Upper lobe of left lung (tissue), 6 donors: ENCODE measurements at regions not wholly inside any gene's neighbourhood (a gene's known extent, or its start where the extent isn't known, plus 50 kb on each side); places are given as distances from the start of the nearest gene placed in this dataset.
"Not testable (repeated sequence)": the region's sequence is repeated elsewhere in the genome, so short reads cannot be mapped to it uniquely, and the experiment has no call there.

ENCODE experiments used
- ATAC-seq, 2 donors: fragments of 200-7000 bp; cut with Tn5 transposase; one replicate each; pipeline ENCODE4 v1.9.1; 2022; ENCODE audit warnings: mild to moderate bottlenecking in 2 of 2, moderate library complexity in 2 of 2; ENCODE audit not compliant: low FRiP score in 2 of 2
- DNase-seq, 2 donors: peaks; one replicate each; pipeline ENCODE4 v3.0.0-alpha.2; 2019 to 2020
- H3K27ac ChIP-seq, 4 donors: fragments of 200-600 bp; sonication (generic); one replicate each; pipeline ENCODE4 v1.5.1; 2016 to 2019
- H3K27me3 ChIP-seq, 4 donors: fragments of 200-600 bp; sonication (generic); one replicate each; pipeline ENCODE4 v1.5.1; 2017 to 2019
- H3K36me3 ChIP-seq, 4 donors: fragments of 200-600 bp; sonication (generic); one replicate each; pipeline ENCODE4 v1.5.1; 2016 to 2019
- H3K4me1 ChIP-seq, 4 donors: fragments of 200-600 bp; sonication (generic); one replicate each; pipeline ENCODE4 v1.5.1; 2018 to 2019
- H3K4me3 ChIP-seq, 4 donors: fragments of 200-600 bp; sonication (generic); one replicate each; pipeline ENCODE4 v1.5.1; 2017 to 2019; ENCODE audit warnings: mild to moderate bottlenecking in 2 of 4, moderate library complexity in 1 of 4
- H3K9me3 ChIP-seq, 4 donors: fragments of 200-600 bp; sonication (generic); one replicate each; pipeline ENCODE4 v1.5.1; 2018 to 2019
- EP300 ChIP-seq, 4 donors: sonication (generic); formaldehyde crosslinking; IDR thresholded peaks; one replicate each; pipeline ENCODE4 v1.5.1; 2017; ENCODE audit warnings: antibody characterized with exemption in 4 of 4, control low read depth in 2 of 4
- POLR2A ChIP-seq, 4 donors: fragments of 450-650 bp; IDR thresholded peaks; one replicate each; pipeline ENCODE4 v1.5.1; 2016 to 2017; ENCODE audit warnings: antibody characterized with exemption in 4 of 4, mild to moderate bottlenecking in 2 of 4
- POLR2AphosphoS5 ChIP-seq, 2 donors: sonication (generic); formaldehyde crosslinking; IDR thresholded peaks; one replicate each; pipeline ENCODE4 v1.5.1; 2017; ENCODE audit warnings: antibody characterized with exemption in 2 of 2
- WGBS, 2 donors: methylation state at CpG; one replicate each; pipeline ENCODE4 v1.1.5; 2017 to 2018; 5-methylcytosine and 5-hydroxymethylcytosine counted together
- TF ChIP-seq, protein P1 (sequence below), 6 experiments: fragments of 450-650 bp in 4 of 6; fragments of 200-600 bp in 2 of 6; sonication (generic) in 2 of 6; IDR thresholded peaks; one replicate each; pipeline ENCODE4 v1.5.1; 2016 to 2019; ENCODE audit warnings: antibody characterized with exemption in 6 of 6
- donor health status: DM: no; HTN: no; CAD: no; lungs with moderate emphysema.
- donor health status: DM: no; HTN: yes; CAD: no; lungs with severe emphysema.

DNA sequence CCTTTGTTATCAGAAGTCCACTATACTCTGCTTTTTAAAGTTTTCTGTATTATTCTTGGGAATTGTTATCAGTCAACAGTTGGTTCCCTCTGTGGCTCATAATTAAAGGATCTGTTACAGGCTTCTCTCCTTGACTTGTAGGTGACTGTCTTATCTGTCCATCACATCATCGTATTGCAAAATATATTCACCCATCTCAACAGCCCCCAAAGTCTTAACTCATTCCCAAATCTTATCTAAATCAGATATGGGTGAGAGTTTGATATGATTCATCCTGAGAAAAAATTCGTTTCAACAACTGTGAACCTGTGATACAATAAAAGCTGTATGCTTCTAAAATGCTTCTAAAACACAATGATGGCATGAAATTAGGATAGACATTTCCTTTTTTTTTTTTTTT lies 1245.6 kb upstream of the RAG2 start:
- H3K4me3 ChIP-seq = no peak overlapping the region
- no peak for DNase-seq
- no peaks in the 10 kb centered on the region for H3K36me3 ChIP-seq
- H3K9me3 ChIP-seq = no peaks in the 10 kb centered on the region
- ATAC-seq = no peak
- WGBS, 2 donors = 58 to 77% methylated on average over 2 of the region's 2 CpGs
- H3K27ac ChIP-seq = no peak overlapping the region
- no peaks in the 10 kb centered on the region for H3K4me1 ChIP-seq
- no peaks in the 10 kb centered on the region for H3K27me3 ChIP-seq
- TF ChIP-seq EP300 (IDR thresholded peaks at IDR 0.05) = no peak
- TF ChIP-seq POLR2AphosphoS5 (IDR thresholded peaks at IDR 0.05) = no peak
- TF ChIP-seq, protein P1, sequence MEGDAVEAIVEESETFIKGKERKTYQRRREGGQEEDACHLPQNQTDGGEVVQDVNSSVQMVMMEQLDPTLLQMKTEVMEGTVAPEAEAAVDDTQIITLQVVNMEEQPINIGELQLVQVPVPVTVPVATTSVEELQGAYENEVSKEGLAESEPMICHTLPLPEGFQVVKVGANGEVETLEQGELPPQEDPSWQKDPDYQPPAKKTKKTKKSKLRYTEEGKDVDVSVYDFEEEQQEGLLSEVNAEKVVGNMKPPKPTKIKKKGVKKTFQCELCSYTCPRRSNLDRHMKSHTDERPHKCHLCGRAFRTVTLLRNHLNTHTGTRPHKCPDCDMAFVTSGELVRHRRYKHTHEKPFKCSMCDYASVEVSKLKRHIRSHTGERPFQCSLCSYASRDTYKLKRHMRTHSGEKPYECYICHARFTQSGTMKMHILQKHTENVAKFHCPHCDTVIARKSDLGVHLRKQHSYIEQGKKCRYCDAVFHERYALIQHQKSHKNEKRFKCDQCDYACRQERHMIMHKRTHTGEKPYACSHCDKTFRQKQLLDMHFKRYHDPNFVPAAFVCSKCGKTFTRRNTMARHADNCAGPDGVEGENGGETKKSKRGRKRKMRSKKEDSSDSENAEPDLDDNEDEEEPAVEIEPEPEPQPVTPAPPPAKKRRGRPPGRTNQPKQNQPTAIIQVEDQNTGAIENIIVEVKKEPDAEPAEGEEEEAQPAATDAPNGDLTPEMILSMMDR (IDR thresholded peaks at IDR 0.05) = no peak
- TF ChIP-seq POLR2A (IDR thresholded peaks at IDR 0.05) = no peak

DNA sequence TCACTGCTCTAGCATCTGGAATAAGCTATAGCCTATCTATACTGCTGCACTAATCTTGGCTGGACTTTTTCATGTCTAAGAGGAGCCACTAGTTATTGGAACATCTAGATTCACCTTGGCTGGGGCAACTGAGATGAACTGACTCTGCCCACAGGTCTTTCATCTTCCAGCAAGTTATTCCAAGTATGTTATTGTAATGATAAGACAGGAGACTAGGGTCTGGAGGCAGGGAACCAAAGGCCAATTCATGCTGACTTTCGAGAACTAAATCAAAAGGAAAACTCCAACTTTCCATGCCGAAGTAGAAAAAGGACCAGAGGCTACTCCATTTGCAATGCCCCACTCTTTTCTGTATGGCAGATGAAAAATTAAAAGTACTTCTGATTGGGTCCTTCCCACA lies 1243.0 kb upstream of the RAG2 start:
- Histone ChIP-seq H3K36me3 (no peaks in the 10 kb centered on the region), H3K4me1 (no peaks in the 10 kb centered on the region), H3K27me3 (no peaks in the 10 kb centered on the region), H3K4me3 (no peak overlapping the region), H3K9me3 (no peaks in the 10 kb centered on the region), H3K27ac (no peak overlapping the region)
- no peak for DNase-seq
- TF ChIP-seq, protein P1 (IDR thresholded peaks at IDR 0.05) = no peak
- TF ChIP-seq EP300 (IDR thresholded peaks at IDR 0.05) = no peak
- no peak for TF ChIP-seq POLR2A (IDR thresholded peaks at IDR 0.05)
- TF ChIP-seq POLR2AphosphoS5 (IDR thresholded peaks at IDR 0.05) = no peak
- ATAC-seq = no peak
- WGBS, 2 donors = 75 to 81% methylated on average over 2 of the region's 2 CpGs

DNA sequence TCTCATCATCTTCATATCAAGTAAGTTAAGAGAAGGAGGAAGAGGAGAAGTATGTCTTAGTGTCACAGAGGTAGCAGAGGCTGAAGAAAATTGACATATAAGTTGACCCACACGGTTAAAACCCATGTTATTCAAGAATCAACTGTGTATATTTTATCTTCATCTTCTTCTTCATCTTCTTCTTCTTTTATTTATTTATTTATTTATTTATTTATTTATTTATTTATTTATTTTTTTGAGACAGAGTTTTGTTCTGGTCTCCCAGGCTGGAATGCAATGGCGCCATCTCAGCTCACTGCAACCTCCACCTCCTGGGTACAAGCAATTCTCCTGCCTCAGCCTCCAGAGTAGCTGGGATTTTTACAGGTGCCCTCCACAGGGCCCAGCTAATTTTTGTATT lies 1242.3 kb upstream of the RAG2 start:
- not testable (repeated sequence) for H3K9me3 ChIP-seq, ATAC-seq

DNA sequence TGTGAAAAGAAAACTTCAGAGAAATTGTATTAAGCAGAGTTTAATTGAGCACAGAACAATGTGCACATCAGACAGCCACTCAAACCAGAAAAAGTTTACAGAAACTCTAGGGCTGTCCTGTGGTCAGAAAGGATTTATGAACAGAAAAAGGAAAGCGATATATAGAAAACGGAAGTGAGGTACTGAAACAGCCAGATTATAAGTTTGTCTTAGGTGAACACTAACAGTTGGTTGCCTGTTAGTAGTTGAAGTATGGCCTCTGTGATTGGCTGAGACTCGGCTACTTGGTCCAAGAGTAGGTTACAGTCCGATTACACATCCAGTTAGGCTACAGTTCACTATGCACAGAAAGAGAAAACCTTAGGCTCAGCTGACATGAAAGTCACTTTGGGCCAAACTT lies 1232.5 kb upstream of the RAG2 start:
- H3K27me3 ChIP-seq = no peaks in the 10 kb centered on the region
- H3K27ac ChIP-seq = no peak overlapping the region
- ATAC-seq (no peak), DNase-seq (no peak)
- no peak overlapping the region for H3K4me3 ChIP-seq
- 71% methylated on average over 4 of the region's 4 CpGs for WGBS, 2 donors
- no peaks in the 10 kb centered on the region for H3K36me3 ChIP-seq
- H3K4me1 ChIP-seq = no peaks in the 10 kb centered on the region
- no peaks in the 10 kb centered on the region for H3K9me3 ChIP-seq
- TF ChIP-seq, protein P1 (IDR thresholded peaks at IDR 0.05) = no peak
- TF ChIP-seq POLR2A (IDR thresholded peaks at IDR 0.05) = no peak
- TF ChIP-seq EP300 (IDR thresholded peaks at IDR 0.05) = no peak
- TF ChIP-seq POLR2AphosphoS5 (IDR thresholded peaks at IDR 0.05) = no peak

More for the DNA sequence above, 1242.3 kb upstream of the RAG2 start:
- H3K4me3 ChIP-seq, H3K27me3 ChIP-seq, H3K36me3 ChIP-seq, H3K27ac ChIP-seq, H3K4me1 ChIP-seq, DNase-seq: not testable (repeated sequence)
- WGBS, 2 donors = 93 to 99% methylated on average over 2 of the region's 2 CpGs

DNA sequence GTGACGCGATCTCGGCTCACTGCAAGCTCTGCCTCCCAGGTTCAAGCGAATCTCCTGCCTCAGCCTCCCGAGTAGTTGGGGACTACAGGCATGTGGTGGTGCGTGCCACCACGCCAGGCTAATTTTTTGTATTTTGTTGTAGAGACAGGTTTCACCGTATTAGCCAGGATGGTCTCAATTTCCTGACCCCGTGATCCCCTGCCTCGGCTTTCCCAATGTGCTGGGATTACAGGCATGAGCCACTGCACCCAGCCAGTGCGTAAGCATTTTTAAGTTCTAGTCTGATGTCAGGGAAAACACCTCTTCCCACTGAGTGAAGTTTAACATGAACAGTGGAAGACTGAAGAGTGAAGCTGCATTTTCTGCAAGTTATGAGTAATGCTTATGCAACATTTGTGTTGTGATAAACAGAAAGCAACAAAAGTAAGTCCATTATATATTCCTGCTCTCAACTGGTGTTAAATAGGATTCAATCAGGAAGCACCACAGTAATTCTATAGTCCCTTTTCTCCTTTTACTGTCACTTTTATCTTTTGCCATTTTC lies 1219.8 kb upstream of the RAG2 start:
- Histone ChIP-seq H3K4me1 (no peaks in the 10 kb centered on the region), H3K27me3 (no peaks in the 10 kb centered on the region), H3K9me3 (no peaks in the 10 kb centered on the region), H3K27ac (no peak overlapping the region), H3K36me3 (no peaks in the 10 kb centered on the region), H3K4me3 (no peak overlapping the region)
- no peak for DNase-seq
- no peak for ATAC-seq
- WGBS, 2 donors = 92 to 93% methylated on average over 11 of the region's 11 CpGs
- no peak for TF ChIP-seq EP300 (IDR thresholded peaks at IDR 0.05)
- no peak for TF ChIP-seq POLR2A (IDR thresholded peaks at IDR 0.05)
- no peak for TF ChIP-seq POLR2AphosphoS5 (IDR thresholded peaks at IDR 0.05)
- TF ChIP-seq, protein P1 (IDR thresholded peaks at IDR 0.05) = no peak
